Bone marrow (tissue), 2 donors: ENCODE measurements at regions not wholly inside any gene's neighbourhood (a gene's known extent, or its start where the extent isn't known, plus 50 kb on each side); places are given as distances from the start of the nearest gene placed in this dataset.
"Not testable (repeated sequence)": the region's sequence is repeated elsewhere in the genome, so short reads cannot be mapped to it uniquely, and the experiment has no call there.

Experiments used
- DNase-seq, 2 donors: peaks; one replicate each; lab custom pipeline; 2025; lab: John Stamatoyannopoulos, UW

DNA sequence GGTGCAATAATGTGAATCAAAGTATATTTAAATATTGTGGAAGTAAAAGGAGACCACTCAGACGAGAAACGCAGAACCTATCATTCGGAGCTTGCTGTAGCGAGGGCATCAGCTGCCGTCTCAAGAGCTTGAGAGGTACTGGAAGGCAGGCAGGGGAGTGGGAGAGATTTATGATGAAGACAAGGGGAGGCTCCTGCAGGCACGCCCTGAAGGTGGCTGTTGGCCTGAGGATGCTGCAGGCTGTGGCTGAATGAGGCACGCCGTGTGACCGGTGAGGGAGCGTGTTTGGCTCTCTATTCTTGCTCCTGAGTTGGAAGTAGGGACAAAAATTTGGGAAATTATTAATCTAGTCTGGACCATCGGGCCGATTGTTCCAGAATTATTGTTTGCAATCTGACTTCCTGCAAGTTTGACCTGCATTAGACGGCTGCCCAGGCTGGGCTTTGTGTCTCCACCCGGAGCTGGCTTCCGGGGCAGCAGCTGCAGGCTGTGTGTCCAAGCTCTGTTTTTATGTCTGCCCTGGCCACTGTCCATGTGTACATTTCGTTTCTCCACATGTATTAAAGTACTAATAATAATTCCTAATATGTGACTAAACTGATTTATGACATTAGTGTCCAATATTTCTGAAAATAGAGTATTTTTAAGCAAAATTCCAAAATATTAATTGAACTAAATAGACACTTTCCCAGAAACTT, 91.1 kb upstream of the ANKRD10 start:
- DNase-seq: no peak

DNA sequence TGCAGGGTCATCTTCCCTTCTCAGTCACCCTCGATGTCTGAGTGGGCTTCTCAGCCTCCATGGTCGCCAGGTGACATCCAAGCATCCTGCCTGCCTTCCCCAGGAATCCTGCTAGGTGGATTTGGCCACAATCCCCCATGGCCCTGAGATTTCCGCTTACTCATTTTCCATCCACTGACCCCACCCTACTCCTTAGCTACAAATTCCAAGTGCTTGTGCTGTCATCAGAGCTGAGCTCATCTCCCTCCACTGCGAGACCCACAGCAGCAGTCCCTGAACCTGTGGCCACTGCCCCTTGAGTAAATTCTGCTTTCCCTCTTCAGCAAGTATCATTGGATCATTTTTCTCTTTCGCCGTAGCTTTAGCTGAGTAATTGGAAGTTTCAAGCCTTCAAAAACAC, 90.5 kb upstream of the ANKRD10 start:
- no peak for DNase-seq

DNA sequence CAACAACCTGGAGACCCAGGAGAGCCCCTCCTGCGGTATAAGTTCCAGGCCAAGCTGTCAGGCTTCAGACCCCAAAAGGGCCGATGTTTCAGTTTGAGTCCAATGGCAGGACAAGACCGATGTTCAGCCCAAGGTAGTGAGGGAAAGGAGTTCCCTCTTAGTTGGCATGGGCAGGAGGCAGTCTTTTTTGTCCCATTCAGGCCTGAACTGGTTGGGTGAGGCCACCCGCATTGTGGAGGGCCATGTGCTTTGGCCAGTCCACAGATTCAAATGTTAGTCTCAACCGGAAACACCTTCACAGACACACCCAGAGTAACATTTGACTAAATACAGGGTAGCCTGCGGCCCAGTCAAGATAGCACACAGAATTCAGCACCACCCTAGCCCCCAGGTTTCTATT, 89.6 kb upstream of the ANKRD10 start:
- DNase-seq: no peak

DNA sequence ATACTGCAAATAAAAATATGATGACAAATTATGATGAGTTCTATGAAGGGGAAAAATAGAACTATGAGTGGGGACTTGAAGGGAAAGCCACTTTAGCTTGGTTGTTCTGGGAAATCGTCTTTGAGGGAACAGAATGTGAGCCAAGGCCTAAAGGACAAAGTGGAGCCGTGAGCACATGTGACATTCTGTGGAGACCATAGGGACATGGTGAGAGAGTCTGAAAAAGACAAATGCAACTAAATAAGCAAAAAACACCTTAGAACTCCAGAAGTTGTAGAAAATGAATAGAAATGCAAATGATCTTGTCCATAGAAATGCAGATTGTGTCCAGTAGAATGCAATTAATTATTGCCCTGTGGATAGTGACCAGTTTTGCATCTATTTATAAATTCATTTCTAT, 86.8 kb upstream of the ANKRD10 start:
- DNase-seq: no peak

DNA sequence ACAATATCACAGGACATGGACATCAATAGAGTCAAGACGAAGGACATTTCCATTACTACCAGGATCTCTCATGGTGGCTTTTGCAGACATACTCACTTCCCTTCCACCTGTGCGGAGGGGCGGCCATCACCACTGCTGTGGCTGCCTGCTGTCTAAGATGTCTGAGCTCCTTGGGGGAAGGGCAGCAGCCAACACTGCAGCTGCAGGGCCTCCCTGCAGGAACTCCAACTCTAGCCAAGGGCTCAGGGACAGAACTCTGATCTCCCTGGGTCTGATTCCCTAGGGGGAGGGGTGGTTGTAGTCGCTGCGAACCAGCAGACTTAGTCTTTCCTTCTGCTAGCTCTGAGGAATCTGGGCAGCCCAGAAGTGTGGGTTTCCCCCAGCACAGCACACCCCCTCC, 78.9 kb upstream of the ANKRD10 start:
- no peak for DNase-seq

- no peak for DNase-seq
Measured at GRCh38 chr13:110991991-110992508, 77.2 kb upstream of the ANKRD10 start.

GRCh38 chr13:110989331-110989730, 74.5 kb upstream of the ANKRD10 start:
- DNase-seq: no peak

- no peak for DNase-seq
Measured at GRCh38 chr13:110985541-110985940, 70.7 kb upstream of the ANKRD10 start.

GRCh38 chr13:110984798-110985197, 69.9 kb upstream of the ANKRD10 start:
- DNase-seq: no peak

- DNase-seq: no peak
Measured at GRCh38 chr13:110984381-110984780, 69.5 kb upstream of the ANKRD10 start.

GRCh38 chr13:110983241-110983640, 68.4 kb upstream of the ANKRD10 start:
- DNase-seq: no peak

DNA sequence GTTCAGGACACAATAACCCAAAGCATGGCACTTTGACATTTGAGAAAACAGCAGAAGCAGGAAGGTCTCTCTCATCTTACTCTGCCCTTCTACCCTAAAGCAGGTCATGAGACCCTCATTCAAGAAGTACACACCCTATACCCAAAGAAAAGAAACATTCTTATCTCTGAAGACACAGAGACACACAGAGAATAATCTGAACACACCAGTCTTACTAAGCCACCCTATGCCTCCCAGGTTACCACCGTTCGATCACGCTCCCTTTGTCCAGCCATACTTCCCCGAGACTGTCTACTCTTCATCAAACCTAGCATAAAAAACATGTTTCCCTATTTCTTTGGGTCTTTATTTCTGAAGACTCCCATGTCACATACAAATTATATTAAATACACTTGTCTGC, 66.5 kb upstream of the ANKRD10 start:
- DNase-seq: no peak

GRCh38 chr13:110980921-110981320, 66.1 kb upstream of the ANKRD10 start:
- no peak for DNase-seq

GRCh38 chr13:110979149-110979548, 64.3 kb upstream of the ANKRD10 start:
- not testable (repeated sequence) for DNase-seq

GRCh38 chr13:110978390-110978789, 63.5 kb upstream of the ANKRD10 start:
- no peak for DNase-seq

- DNase-seq: no peak
Measured at GRCh38 chr13:110976785-110977184, 61.9 kb upstream of the ANKRD10 start.

GRCh38 chr13:110973007-110973700, 58.3 kb upstream of the ANKRD10 start:
- no peak for DNase-seq

DNA sequence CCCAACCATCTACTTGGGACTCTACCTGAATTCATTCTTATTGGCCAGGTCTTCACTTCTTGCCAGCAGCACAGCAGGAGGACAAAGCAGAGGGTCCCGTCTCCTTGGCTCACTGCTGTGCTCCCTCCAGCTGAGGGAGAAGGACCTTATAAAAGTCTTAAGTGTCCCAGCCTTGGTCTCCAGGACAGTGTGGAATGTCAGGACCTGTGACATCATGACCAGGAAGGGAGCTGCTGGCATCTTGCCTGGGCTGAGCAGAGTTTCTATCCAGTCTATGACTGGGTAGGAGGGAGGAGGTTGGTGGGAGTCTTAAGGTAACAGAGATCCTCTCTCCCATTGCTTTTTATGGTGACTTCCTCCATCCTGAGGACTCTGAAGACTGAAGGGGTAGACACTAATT, 56.6 kb upstream of the ANKRD10 start:
- DNase-seq: no peak

GRCh38 chr13:110967156-110967855, 52.4 kb upstream of the ANKRD10 start:
- DNase-seq: not testable (repeated sequence)

DNA sequence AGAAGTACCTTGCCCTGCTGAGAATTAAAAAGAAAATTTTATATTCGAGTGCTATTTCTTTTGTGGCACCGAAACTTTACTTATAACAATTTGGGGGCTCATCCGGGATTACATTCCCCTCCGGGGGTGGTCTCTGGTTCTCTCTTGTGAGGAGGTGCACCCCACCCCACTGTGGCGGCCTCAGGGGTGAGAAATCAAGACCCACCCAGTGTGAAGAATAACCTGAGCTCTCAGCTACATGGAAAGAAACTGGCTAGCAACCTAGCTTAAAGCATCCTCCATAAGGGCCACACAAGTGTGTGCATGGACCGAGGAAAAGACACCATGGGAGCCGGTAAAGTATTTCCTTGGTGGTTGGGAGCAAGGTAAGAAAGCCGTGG, 50.9 kb upstream of the ANKRD10 start:
- DNase-seq: no peak

DNA sequence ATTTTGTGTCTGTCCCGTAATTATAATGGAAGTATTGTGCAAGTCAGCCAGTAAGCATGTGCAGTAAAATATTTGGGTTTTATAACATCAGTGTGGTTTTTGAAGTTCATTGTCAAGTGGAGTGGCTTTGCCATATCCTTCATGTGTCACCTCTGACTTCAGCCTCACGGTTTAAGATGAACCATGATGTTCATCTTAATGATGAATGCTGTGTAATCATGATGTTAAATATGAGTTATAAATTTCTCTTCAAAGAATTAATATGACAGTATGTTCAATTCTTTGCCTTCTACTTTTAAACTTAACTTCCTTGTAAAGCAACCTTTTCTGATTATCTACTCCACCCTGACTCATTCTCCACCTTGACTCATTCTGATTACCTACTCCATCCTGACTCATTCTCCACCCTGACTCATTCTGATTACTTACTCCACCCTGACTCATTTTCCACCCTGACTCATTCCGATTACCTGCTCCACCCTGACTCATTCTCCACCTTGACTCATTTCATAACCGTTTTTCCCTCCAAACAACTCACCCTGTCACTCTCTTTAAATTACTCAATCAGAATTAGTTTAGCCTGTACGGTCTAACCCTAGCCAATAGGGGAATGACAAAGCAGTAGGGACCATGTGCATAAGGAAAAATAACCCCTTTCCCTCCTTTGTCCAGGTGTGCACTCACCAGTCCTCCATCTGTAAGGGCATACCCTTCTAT, 50.3 kb upstream of the ANKRD10 start:
- DNase-seq: no peak
